Neural cell (in vitro differentiated cells): ENCODE measurements at regions not wholly inside any gene's neighbourhood (a gene's known extent, or its start where the extent isn't known, plus 50 kb on each side); places are given as distances from the start of the nearest gene placed in this dataset.

Source experiments
- H2AFZ ChIP-seq: fragments of 200-600, 300-800 bp; sonication (generic), shearing (Covaris generic); 2 replicates; pipeline ENCODE4 v1.6.0; 2014; ENCODE audit warnings: low read depth, mild to moderate bottlenecking, antibody characterized with exemption, low read length, moderate library complexity
- H3F3A ChIP-seq: fragments of 200-600 bp; shearing (Covaris generic); 2 replicates; pipeline ENCODE4 v1.6.1; 2016; ENCODE audit warnings: mild to moderate bottlenecking, moderate library complexity, mixed read lengths, antibody characterized with exemption, low read length; ENCODE audit not compliant: insufficient read depth, poor library complexity, severe bottlenecking
- H3K27ac ChIP-seq: fragments of 200-600, 300-800 bp; sonication (generic), shearing (Covaris generic); 2 replicates; pipeline ENCODE4 v1.5.1; 2014; ENCODE audit warnings: mild to moderate bottlenecking, low read length, moderate library complexity
- H3K27me3 ChIP-seq: fragments of 300-800, 200-600 bp; sonication (generic), shearing (Covaris generic); 2 replicates; pipeline ENCODE4 v1.6.0; 2014; ENCODE audit warnings: mild to moderate bottlenecking, low read depth, low read length, moderate library complexity; ENCODE audit not compliant: insufficient read depth
- H3K36me3 ChIP-seq: fragments of 300-800, 200-600 bp; sonication (generic), shearing (Covaris generic); 2 replicates; pipeline ENCODE4 v1.5.1; 2014; ENCODE audit warnings: mild to moderate bottlenecking, antibody characterized with exemption, low read length, moderate library complexity; ENCODE audit not compliant: insufficient read depth
- H3K4me2 ChIP-seq: fragments of 300-800, 200-600 bp; sonication (generic), shearing (Covaris generic); 2 replicates; pipeline ENCODE4 v1.6.0; 2014; ENCODE audit warnings: mild to moderate bottlenecking, low read length
- H3K4me3 ChIP-seq: fragments of 300-800, 200-600 bp; sonication (generic), shearing (Covaris generic); 2 replicates; pipeline ENCODE4 v1.5.1; 2014; ENCODE audit warnings: mild to moderate bottlenecking, low read length, moderate library complexity
- H3K79me2 ChIP-seq: fragments of 200-600 bp; shearing (Covaris generic); replicated peaks from 2 replicates; pipeline ENCODE4 v1.6.0; 2014; ENCODE audit warnings: mild to moderate bottlenecking, low read length, moderate library complexity; ENCODE audit not compliant: insufficient read depth
- H3K9ac ChIP-seq: fragments of 300-800, 200-600 bp; sonication (generic), shearing (Covaris generic); 2 replicates; pipeline ENCODE4 v1.6.1; 2016; ENCODE audit warnings: mild to moderate bottlenecking, low read length, mixed read lengths
- H3K9me2 ChIP-seq: fragments of 200-600 bp; shearing (Covaris generic); 2 replicates; pipeline ENCODE4 v1.6.1; 2016; ENCODE audit warnings: mild to moderate bottlenecking, low read length, mixed read lengths; ENCODE audit not compliant: insufficient read depth
- H3K9me3 ChIP-seq: fragments of 200-600, 300-800 bp; sonication (generic), shearing (Covaris generic); 2 replicates; pipeline ENCODE4 v1.6.1; 2016; ENCODE audit warnings: mild to moderate bottlenecking, mixed run types, low read length, moderate library complexity, mixed read lengths
- H4K20me1 ChIP-seq: fragments of 200-600 bp; shearing (Covaris generic); 2 replicates; pipeline ENCODE4 v1.6.1; 2016; ENCODE audit warnings: mild to moderate bottlenecking, mixed run types; ENCODE audit not compliant: insufficient read depth
- EP300 ChIP-seq: fragments of 450-650 bp; conservative IDR thresholded peaks from 2 replicates; pipeline ENCODE4 v1.6.1; 2014; ENCODE audit warnings: antibody characterized with exemption, mild to moderate bottlenecking, moderate library complexity; ENCODE audit not compliant: poor library complexity, severe bottlenecking
- EZH2 ChIP-seq: fragments of 200-600, 300-800 bp; shearing (Covaris generic), sonication (generic); IDR thresholded peaks from 2 replicates; pipeline ENCODE4 v1.6.1; 2014; ENCODE audit warnings: antibody characterized with exemption, low read length, borderline replicate concordance, mild to moderate bottlenecking; ENCODE audit not compliant: insufficient read depth, poor library complexity, severe bottlenecking
- MXI1 ChIP-seq: fragments of 450-650 bp; conservative IDR thresholded peaks from 2 replicates; pipeline ENCODE4 v1.6.1; 2014; ENCODE audit warnings: antibody characterized with exemption, mild to moderate bottlenecking; ENCODE audit not compliant: poor library complexity, severe bottlenecking
- POLR2AphosphoS5 ChIP-seq: IDR thresholded peaks from 2 replicates; pipeline ENCODE4 v1.6.1; 2012
- RAD21 ChIP-seq: fragments of 450-650 bp; conservative IDR thresholded peaks from 2 replicates; pipeline ENCODE4 v1.6.1; 2014; ENCODE audit warnings: antibody characterized with exemption, mild to moderate bottlenecking, moderate library complexity
- SMC3 ChIP-seq: fragments of 450-650 bp; conservative IDR thresholded peaks from 2 replicates; pipeline ENCODE4 v1.6.1; 2014; ENCODE audit warnings: antibody characterized with exemption, mild to moderate bottlenecking, moderate library complexity; ENCODE audit not compliant: poor library complexity
- TAF1 ChIP-seq: IDR thresholded peaks from 2 replicates; pipeline ENCODE4 v1.6.1; 2012; ENCODE audit warnings: low read depth
- TF ChIP-seq, protein P1 (sequence below): IDR thresholded peaks from 2 replicates; pipeline ENCODE4 v1.6.1; 2012; ENCODE audit warnings: borderline replicate concordance
- TF ChIP-seq, protein P2 (sequence below): fragments of 450-650 bp; IDR thresholded peaks from 2 replicates; pipeline ENCODE4 v1.5.1; 2014; ENCODE audit warnings: antibody characterized with exemption, mild to moderate bottlenecking, moderate library complexity; ENCODE audit not compliant: poor library complexity, severe bottlenecking

- H3K27ac ChIP-seq: no peak overlapping the region
- no peaks in the 10 kb centered on the region for H3K27me3 ChIP-seq
- H4K20me1 ChIP-seq: no peaks in the 10 kb centered on the region
- H2AFZ ChIP-seq: no peak overlapping the region
- H3K9me3 ChIP-seq: no peaks in the 10 kb centered on the region
- H3K9me2 ChIP-seq: no peaks in the 10 kb centered on the region
- no peak overlapping the region for H3K4me2 ChIP-seq
- TF ChIP-seq MXI1 (no peak), TAF1 (no peak), RAD21 (no peak)
- TF ChIP-seq, protein P1, sequence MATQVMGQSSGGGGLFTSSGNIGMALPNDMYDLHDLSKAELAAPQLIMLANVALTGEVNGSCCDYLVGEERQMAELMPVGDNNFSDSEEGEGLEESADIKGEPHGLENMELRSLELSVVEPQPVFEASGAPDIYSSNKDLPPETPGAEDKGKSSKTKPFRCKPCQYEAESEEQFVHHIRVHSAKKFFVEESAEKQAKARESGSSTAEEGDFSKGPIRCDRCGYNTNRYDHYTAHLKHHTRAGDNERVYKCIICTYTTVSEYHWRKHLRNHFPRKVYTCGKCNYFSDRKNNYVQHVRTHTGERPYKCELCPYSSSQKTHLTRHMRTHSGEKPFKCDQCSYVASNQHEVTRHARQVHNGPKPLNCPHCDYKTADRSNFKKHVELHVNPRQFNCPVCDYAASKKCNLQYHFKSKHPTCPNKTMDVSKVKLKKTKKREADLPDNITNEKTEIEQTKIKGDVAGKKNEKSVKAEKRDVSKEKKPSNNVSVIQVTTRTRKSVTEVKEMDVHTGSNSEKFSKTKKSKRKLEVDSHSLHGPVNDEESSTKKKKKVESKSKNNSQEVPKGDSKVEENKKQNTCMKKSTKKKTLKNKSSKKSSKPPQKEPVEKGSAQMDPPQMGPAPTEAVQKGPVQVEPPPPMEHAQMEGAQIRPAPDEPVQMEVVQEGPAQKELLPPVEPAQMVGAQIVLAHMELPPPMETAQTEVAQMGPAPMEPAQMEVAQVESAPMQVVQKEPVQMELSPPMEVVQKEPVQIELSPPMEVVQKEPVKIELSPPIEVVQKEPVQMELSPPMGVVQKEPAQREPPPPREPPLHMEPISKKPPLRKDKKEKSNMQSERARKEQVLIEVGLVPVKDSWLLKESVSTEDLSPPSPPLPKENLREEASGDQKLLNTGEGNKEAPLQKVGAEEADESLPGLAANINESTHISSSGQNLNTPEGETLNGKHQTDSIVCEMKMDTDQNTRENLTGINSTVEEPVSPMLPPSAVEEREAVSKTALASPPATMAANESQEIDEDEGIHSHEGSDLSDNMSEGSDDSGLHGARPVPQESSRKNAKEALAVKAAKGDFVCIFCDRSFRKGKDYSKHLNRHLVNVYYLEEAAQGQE: no peak
- H3F3A ChIP-seq: no peaks in the 10 kb centered on the region
- H3K9ac ChIP-seq: no peak overlapping the region
- H3K36me3 ChIP-seq: no peaks in the 10 kb centered on the region
- no peaks in the 10 kb centered on the region for H3K79me2 ChIP-seq
- no peak overlapping the region for H3K4me3 ChIP-seq
These were observed 183.5 kb downstream of the RDH14 start for GRCh38 chr2:18376936-18377335.

GRCh38 chr2:18373664-18374063 is 186.8 kb downstream of the RDH14 start:
- Histone ChIP-seq H3F3A (no peaks in the 10 kb centered on the region), H3K4me3 (no peak overlapping the region), H3K4me2 (no peak overlapping the region), H3K79me2 (no peaks in the 10 kb centered on the region), H3K9ac (no peak overlapping the region), H3K9me2 (no peaks in the 10 kb centered on the region), H4K20me1 (no peaks in the 10 kb centered on the region), H3K36me3 (no peaks in the 10 kb centered on the region), H3K27ac (no peak overlapping the region), H3K9me3 (no peaks in the 10 kb centered on the region), H2AFZ (no peak overlapping the region), H3K27me3 (no peaks in the 10 kb centered on the region)
- no peak for TF ChIP-seq SMC3
- TF ChIP-seq, protein P2, sequence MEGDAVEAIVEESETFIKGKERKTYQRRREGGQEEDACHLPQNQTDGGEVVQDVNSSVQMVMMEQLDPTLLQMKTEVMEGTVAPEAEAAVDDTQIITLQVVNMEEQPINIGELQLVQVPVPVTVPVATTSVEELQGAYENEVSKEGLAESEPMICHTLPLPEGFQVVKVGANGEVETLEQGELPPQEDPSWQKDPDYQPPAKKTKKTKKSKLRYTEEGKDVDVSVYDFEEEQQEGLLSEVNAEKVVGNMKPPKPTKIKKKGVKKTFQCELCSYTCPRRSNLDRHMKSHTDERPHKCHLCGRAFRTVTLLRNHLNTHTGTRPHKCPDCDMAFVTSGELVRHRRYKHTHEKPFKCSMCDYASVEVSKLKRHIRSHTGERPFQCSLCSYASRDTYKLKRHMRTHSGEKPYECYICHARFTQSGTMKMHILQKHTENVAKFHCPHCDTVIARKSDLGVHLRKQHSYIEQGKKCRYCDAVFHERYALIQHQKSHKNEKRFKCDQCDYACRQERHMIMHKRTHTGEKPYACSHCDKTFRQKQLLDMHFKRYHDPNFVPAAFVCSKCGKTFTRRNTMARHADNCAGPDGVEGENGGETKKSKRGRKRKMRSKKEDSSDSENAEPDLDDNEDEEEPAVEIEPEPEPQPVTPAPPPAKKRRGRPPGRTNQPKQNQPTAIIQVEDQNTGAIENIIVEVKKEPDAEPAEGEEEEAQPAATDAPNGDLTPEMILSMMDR: no peak
- TF ChIP-seq POLR2AphosphoS5: no peak
- no peak for TF ChIP-seq EP300
- TF ChIP-seq EZH2: no peak
- no peak for TF ChIP-seq TAF1
- TF ChIP-seq, protein P1: no peak
- no peak for TF ChIP-seq RAD21
- TF ChIP-seq MXI1: no peak
